ENCODE measurements at regions not wholly inside any gene's neighbourhood (a gene's known extent, or its start where the extent isn't known, plus 50 kb on each side); places are given as distances from the start of the nearest gene placed in this dataset.
"Not testable (repeated sequence)": the region's sequence is repeated elsewhere in the genome, so short reads cannot be mapped to it uniquely, and the experiment has no call there.

GRCh38 chr1:30101487-30102227 is 621.7 kb downstream of the MATN1 start:
- DNase-seq = no peak

- DNase-seq = no peak
Observed at GRCh38 chr1:30101016-30101415, 622.4 kb downstream of the MATN1 start.

- no peak for DNase-seq
Observed at GRCh38 chr1:30100524-30100862, 622.9 kb downstream of the MATN1 start.

GRCh38 chr1:30099587-30100523 is 623.5 kb downstream of the MATN1 start:
- DNase-seq = no peak

GRCh38 chr1:30097851-30098250 is 625.5 kb downstream of the MATN1 start:
- DNase-seq = not testable (repeated sequence)

GRCh38 chr1:30095451-30096025 is 627.8 kb downstream of the MATN1 start:
- DNase-seq = no peak

GRCh38 chr1:30095051-30095450 is 628.3 kb downstream of the MATN1 start:
- no peak for DNase-seq

- no peak for DNase-seq
Observed at GRCh38 chr1:30092051-30092858, 631.1 kb downstream of the MATN1 start.

GRCh38 chr1:30090162-30090820 is 633.1 kb downstream of the MATN1 start:
- no peak for DNase-seq

- no peak for DNase-seq
Observed at GRCh38 chr1:30089024-30089430, 634.4 kb downstream of the MATN1 start.

GRCh38 chr1:30088594-30088993 is 634.8 kb downstream of the MATN1 start:
- DNase-seq = no peak

- no peak for DNase-seq
Observed at GRCh38 chr1:30087465-30087864, 635.9 kb downstream of the MATN1 start.

GRCh38 chr1:30085811-30086770 is 637.3 kb downstream of the MATN1 start:
- no peak for DNase-seq

- DNase-seq = no peak
Observed at GRCh38 chr1:30084909-30085571, 638.3 kb downstream of the MATN1 start.

GRCh38 chr1:30083800-30084464 is 639.5 kb downstream of the MATN1 start:
- peak; percentile 80 for DNase-seq

- no peak for DNase-seq
Observed at GRCh38 chr1:30081379-30082102, 641.8 kb downstream of the MATN1 start.

- DNase-seq = not testable (repeated sequence)
Observed at GRCh38 chr1:30075916-30076315, 647.5 kb downstream of the MATN1 start.

GRCh38 chr1:30068787-30069472 is 654.5 kb downstream of the MATN1 start:
- DNase-seq = no peak

GRCh38 chr1:30064547-30064946 is 658.8 kb downstream of the MATN1 start:
- no peak for DNase-seq
